ENCODE measurements at regions not wholly inside any gene's neighbourhood (a gene's known extent, or its start where the extent isn't known, plus 50 kb on each side); places are given as distances from the start of the nearest gene placed in this dataset.

DNA sequence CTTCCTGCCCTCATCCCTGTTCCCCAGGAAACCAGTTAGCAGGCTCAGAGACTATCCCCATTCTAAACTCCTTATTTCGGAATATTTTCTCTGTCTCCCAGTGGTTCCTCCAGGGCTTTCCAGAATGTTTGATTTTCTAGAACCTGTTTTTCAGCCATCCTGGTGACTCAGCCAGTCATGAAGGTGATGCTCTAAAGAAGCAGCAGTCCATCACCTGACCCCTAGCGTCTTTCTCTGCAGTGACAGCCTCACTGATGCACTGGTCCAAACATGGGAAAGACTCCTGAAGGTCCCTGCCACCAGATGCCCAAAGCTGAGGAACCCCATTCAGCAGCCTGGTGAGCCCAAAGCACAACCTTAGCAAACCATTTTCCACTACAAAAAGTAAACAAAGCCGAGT, 212.6 kb downstream of the PHETA1 start:
- H3K27ac ChIP-seq, result no peak overlapping the region

GRCh38 chr12:111155521-111155920, 213.4 kb downstream of the PHETA1 start:
- Histone ChIP-seq H3K27me3 (replicated peaks) (no peaks in the 10 kb centered on the region), H3K36me3 (replicated peaks) (no peaks in the 10 kb centered on the region), H3K27ac (no peak overlapping the region), H3K4me3 (ENCODE audit: low read depth, low read length) (no peak overlapping the region)
- TF ChIP-seq, protein P1, sequence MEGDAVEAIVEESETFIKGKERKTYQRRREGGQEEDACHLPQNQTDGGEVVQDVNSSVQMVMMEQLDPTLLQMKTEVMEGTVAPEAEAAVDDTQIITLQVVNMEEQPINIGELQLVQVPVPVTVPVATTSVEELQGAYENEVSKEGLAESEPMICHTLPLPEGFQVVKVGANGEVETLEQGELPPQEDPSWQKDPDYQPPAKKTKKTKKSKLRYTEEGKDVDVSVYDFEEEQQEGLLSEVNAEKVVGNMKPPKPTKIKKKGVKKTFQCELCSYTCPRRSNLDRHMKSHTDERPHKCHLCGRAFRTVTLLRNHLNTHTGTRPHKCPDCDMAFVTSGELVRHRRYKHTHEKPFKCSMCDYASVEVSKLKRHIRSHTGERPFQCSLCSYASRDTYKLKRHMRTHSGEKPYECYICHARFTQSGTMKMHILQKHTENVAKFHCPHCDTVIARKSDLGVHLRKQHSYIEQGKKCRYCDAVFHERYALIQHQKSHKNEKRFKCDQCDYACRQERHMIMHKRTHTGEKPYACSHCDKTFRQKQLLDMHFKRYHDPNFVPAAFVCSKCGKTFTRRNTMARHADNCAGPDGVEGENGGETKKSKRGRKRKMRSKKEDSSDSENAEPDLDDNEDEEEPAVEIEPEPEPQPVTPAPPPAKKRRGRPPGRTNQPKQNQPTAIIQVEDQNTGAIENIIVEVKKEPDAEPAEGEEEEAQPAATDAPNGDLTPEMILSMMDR (IDR thresholded peaks at IDR 0.05; ENCODE audit: low read depth, low read length, missing control alignments), result no peak
- in situ Hi-C loops (cut with HindIII; ENCODE audit: low pct_ligation_motif_present, low sequenced_read_pairs), result no loop called here
- DNase-seq, result no peak

More for the DNA sequence above, 212.6 kb downstream of the PHETA1 start:
- TF ChIP-seq, protein P1 (IDR thresholded peaks at IDR 0.05; ENCODE audit: low read depth, low read length, missing control alignments), result no peak
- DNase-seq, result no peak
- in situ Hi-C loops (cut with HindIII; ENCODE audit: low pct_ligation_motif_present, low sequenced_read_pairs), result no loop called here
- H3K27me3 ChIP-seq (replicated peaks), result no peaks in the 10 kb centered on the region
- no peak overlapping the region for H3K4me3 ChIP-seq (ENCODE audit: low read depth, low read length)
- no peaks in the 10 kb centered on the region for H3K36me3 ChIP-seq (replicated peaks)

DNA sequence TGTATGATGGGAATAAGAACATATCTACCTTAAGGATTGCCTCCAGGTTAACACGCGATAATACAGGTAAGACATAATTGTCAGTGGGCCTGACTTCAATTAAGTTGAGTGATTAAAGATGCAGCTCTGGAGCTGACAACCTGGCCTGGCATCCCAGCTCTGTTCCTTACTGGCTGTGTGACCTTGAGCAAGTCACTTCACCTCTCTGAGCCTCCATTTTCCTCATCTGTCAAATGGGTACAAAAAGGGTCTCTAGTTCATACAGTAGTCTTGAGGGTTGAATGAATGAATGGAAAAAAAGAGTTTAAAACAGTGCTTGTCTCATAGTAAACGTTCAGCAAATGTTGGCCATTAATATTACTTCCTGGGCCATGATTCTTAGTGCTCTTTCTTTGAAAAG, 213.9 kb downstream of the PHETA1 start:
- in situ Hi-C loops (cut with HindIII; ENCODE audit: low pct_ligation_motif_present, low sequenced_read_pairs), result no loop called here
- H3K27me3 ChIP-seq (replicated peaks), result no peaks in the 10 kb centered on the region
- no peak overlapping the region for H3K4me3 ChIP-seq (ENCODE audit: low read depth, low read length)
- no peak overlapping the region for H3K27ac ChIP-seq
- no peaks in the 10 kb centered on the region for H3K36me3 ChIP-seq (replicated peaks)
- TF ChIP-seq, protein P1 (IDR thresholded peaks at IDR 0.05; ENCODE audit: low read depth, low read length, missing control alignments), result no peak
- no peak for DNase-seq

DNA sequence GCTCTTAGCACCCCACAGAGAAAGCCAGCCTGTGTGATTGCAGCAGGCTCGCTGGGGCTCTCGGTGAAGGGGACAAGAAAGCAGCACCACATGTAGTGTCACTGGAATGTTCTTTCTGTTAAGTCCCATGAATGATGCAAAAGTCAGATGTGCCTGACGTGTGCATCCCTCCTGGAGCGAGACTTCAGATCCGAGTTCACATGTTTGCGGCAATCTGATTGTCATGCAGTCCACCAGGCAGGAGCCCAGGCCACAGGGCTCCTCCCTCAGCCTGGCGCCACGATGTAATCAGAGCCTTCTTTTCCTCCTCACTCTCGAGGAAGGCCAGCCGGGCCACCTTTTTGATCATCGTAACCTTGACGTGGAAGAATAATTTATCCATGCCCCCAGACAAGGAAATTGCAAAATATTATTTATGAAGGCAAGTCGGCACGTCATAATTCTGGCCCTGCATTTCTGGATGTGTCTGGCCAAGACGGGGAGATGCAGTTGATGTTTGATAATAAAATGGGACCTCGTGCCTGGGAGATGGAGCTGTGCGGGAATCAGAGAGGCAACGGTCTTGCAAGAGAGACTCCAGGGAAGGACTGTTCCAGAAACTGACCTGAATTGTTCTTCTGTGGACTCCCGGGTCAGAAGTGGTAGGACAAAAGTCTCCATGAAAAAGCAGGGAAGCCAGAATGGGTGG, 214.6 kb downstream of the PHETA1 start:
- in situ Hi-C loops (cut with HindIII; ENCODE audit: low pct_ligation_motif_present, low sequenced_read_pairs), result no loop called here
- Histone ChIP-seq H3K27me3 (replicated peaks) (no peaks in the 10 kb centered on the region), H3K36me3 (replicated peaks) (no peaks in the 10 kb centered on the region), H3K27ac (no peak overlapping the region), H3K4me3 (ENCODE audit: low read depth, low read length) (no peak overlapping the region)
- no peak for DNase-seq
- TF ChIP-seq, protein P1 (IDR thresholded peaks at IDR 0.05; ENCODE audit: low read depth, low read length, missing control alignments), result no peak

DNA sequence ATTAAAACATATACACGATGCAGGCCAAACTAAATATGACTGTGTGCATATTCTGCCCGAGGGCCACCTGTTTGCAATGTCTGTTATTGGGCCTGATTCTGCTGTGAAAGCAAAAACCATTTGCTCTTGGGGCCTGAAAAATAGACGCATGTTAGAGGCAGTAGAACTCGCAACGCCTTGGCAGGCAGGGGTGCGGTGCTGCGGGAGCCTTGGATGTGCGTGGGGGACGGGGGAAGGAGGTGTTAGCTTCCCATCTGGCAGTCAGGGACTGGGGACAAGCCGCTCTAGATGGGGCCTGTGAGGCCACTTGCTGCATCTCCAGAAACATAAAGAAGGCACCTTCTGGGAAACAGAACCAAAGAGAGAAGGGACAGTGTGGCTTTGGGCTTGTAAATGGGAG, 216.3 kb downstream of the PHETA1 start:
- TF ChIP-seq, protein P1 (IDR thresholded peaks at IDR 0.05; ENCODE audit: low read depth, low read length, missing control alignments), result no peak
- no peaks in the 10 kb centered on the region for H3K36me3 ChIP-seq (replicated peaks)
- no peaks in the 10 kb centered on the region for H3K27me3 ChIP-seq (replicated peaks)
- no peak overlapping the region for H3K4me3 ChIP-seq (ENCODE audit: low read depth, low read length)
- in situ Hi-C loops (cut with HindIII; ENCODE audit: low pct_ligation_motif_present, low sequenced_read_pairs), result no loop called here
- no peak for DNase-seq
- H3K27ac ChIP-seq, result no peak overlapping the region

Data from brain microvascular endothelial cell (primary cell).